ENCODE measurements at regions not wholly inside any gene's neighbourhood (a gene's known extent, or its start where the extent isn't known, plus 50 kb on each side); places are given as distances from the start of the nearest gene placed in this dataset.

DNA sequence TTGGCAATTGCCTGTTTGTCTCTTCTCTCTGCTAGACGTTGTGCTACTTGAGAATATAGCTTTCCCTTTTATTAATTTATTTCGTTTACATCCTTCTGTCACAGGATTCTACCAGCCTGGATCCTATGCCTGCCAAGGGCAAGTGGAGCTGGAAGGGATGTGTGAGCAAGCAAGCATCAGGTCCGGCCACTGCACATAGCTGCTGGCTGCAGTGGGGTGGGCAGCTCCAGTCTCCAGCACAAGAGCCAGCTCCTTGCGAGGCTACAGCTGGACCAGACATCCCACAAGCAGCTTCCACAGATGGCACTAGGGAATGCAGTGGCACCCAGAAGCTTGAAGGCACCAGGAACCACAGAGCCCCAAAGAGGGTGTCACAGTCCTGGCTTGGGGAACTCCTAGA lies 225.0 kb downstream of the KCNC2 start:
- DNase-seq (ENCODE audit: unreplicated experiment) = no peak
- intact Hi-C loops (cut with micrococcal nuclease) = no loop called here
- ChIA-PET POLR2A (no interaction called here), CTCF (interaction anchor here (0.7 to 1.0 kb wide), 2 partner anchors 9 to 45 kb away, joined by 3 to 5 read pairs; no protein-coding TSS in a partner anchor)
- TF ChIP-seq, protein P1, sequence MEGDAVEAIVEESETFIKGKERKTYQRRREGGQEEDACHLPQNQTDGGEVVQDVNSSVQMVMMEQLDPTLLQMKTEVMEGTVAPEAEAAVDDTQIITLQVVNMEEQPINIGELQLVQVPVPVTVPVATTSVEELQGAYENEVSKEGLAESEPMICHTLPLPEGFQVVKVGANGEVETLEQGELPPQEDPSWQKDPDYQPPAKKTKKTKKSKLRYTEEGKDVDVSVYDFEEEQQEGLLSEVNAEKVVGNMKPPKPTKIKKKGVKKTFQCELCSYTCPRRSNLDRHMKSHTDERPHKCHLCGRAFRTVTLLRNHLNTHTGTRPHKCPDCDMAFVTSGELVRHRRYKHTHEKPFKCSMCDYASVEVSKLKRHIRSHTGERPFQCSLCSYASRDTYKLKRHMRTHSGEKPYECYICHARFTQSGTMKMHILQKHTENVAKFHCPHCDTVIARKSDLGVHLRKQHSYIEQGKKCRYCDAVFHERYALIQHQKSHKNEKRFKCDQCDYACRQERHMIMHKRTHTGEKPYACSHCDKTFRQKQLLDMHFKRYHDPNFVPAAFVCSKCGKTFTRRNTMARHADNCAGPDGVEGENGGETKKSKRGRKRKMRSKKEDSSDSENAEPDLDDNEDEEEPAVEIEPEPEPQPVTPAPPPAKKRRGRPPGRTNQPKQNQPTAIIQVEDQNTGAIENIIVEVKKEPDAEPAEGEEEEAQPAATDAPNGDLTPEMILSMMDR (IDR thresholded peaks at IDR 0.05; ENCODE audit: unreplicated experiment) = no peak
- Mint-ChIP-seq H3K9me3 (ENCODE audit: unreplicated experiment) (no peaks in the 10 kb centered on the region), H3K4me1 (ENCODE audit: insufficient read depth, unreplicated experiment) (no peaks in the 10 kb centered on the region), H3K27ac (ENCODE audit: low read depth, unreplicated experiment) (no peak overlapping the region), H3K27me3 (ENCODE audit: insufficient read depth, unreplicated experiment) (no peaks in the 10 kb centered on the region), H3K36me3 (ENCODE audit: insufficient read depth, unreplicated experiment) (no peaks in the 10 kb centered on the region), H3K4me3 (ENCODE audit: unreplicated experiment) (no peak overlapping the region)
- no TSS peak for BruUV-seq (replicated peaks)

DNA sequence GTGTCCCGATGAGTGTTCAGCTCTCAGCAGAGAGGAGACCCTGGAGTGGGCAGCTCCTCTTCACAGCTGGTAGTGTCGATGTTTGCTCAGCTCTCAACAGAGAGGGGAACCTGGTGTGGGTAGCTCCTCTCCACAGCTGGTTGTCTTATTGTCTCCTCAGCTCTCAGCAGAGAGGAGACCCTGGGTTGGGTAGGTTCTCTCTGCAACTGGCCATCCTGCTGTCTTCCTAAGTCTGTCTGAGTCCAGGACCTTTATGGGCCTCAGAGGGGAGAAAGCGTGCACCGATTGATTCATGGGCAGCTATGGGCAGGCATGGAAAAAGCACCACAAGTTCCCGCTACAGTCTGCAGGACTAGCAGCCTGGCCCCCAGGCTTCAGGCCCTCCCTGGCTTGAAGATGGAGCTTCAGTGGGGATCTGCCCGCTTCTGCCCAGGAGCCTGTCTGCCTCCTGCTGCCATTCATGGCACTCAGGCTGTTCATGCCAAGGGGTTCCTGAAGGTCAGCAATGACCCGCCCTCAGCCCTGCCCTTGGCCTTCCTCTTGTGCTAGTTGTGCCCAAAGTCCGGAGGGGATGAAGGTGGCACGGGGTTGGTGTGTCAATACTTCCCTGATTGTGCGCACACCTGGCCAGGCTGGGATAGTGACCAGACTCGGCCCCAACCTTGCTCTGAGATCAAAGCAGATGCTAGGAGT lies 224.2 kb downstream of the KCNC2 start:
- intact Hi-C loops (cut with micrococcal nuclease) = no loop called here
- Mint-ChIP-seq H3K36me3 (ENCODE audit: insufficient read depth, unreplicated experiment) (no peaks in the 10 kb centered on the region), H3K27ac (ENCODE audit: low read depth, unreplicated experiment) (no peak overlapping the region), H3K27me3 (ENCODE audit: insufficient read depth, unreplicated experiment) (no peaks in the 10 kb centered on the region), H3K4me1 (ENCODE audit: insufficient read depth, unreplicated experiment) (no peaks in the 10 kb centered on the region), H3K4me3 (ENCODE audit: unreplicated experiment) (no peak overlapping the region), H3K9me3 (ENCODE audit: unreplicated experiment) (no peaks in the 10 kb centered on the region)
- no TSS peak for BruUV-seq (replicated peaks)
- TF ChIP-seq, protein P1 (IDR thresholded peaks at IDR 0.05; ENCODE audit: unreplicated experiment) = no peak
- POLR2A ChIA-PET = no interaction called here
- no peak for DNase-seq (ENCODE audit: unreplicated experiment)
- CTCF ChIA-PET = interaction anchor here (1.0 kb wide), 1 partner anchor 8 kb away, joined by 3 read pairs; no protein-coding TSS in a partner anchor

DNA sequence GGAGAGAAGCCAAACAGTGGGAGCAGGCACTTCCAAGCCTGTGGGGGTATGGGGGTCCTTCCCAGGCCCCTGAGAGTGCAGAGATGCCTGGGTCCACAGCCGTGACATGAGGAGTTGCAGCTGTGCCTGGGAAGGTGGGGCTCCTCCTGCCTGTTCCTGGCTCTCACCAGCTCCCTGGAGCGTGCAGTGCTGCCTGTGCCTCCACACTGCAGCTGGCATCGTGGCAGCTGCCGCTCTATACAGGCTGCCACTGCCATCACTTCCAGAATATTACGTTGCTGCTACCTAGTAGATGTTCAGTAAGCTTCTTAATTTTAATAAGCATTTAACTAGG lies 223.7 kb downstream of the KCNC2 start:
- no peaks in the 10 kb centered on the region for H3K36me3 Mint-ChIP-seq (ENCODE audit: insufficient read depth, unreplicated experiment)
- H3K4me3 Mint-ChIP-seq (ENCODE audit: unreplicated experiment) = no peak overlapping the region
- POLR2A ChIA-PET = no interaction called here
- H3K4me1 Mint-ChIP-seq (ENCODE audit: insufficient read depth, unreplicated experiment) = no peaks in the 10 kb centered on the region
- H3K9me3 Mint-ChIP-seq (ENCODE audit: unreplicated experiment) = no peaks in the 10 kb centered on the region
- DNase-seq (ENCODE audit: unreplicated experiment) = no peak
- intact Hi-C loops (cut with micrococcal nuclease) = no loop called here
- CTCF ChIA-PET = no interaction called here
- BruUV-seq (replicated peaks) = no TSS peak
- H3K27me3 Mint-ChIP-seq (ENCODE audit: insufficient read depth, unreplicated experiment) = no peaks in the 10 kb centered on the region
- TF ChIP-seq, protein P1 (IDR thresholded peaks at IDR 0.05; ENCODE audit: unreplicated experiment) = no peak
- H3K27ac Mint-ChIP-seq (ENCODE audit: low read depth, unreplicated experiment) = no peak overlapping the region

DNA sequence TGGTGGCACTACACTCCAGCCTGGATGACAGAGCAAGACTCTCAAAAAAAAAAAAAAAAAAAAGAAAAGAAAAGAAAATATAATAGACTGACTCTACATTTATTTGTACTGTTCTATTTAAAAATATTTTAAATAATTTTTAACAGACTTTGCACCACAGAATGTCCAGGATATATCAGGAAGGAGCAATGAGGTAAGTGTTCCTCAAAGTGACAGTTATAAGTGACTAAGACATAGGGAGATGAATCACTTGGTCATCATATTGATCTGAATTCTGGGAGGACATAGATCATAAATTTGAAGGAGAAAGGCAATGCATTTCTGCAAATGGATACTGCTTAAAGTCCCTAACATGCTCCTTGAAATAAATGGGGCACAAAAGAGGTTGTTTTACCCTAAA lies 221.5 kb downstream of the KCNC2 start:
- Mint-ChIP-seq H3K27me3 (ENCODE audit: insufficient read depth, unreplicated experiment) (no peaks in the 10 kb centered on the region), H3K9me3 (ENCODE audit: unreplicated experiment) (no peaks in the 10 kb centered on the region), H3K27ac (ENCODE audit: low read depth, unreplicated experiment) (no peak overlapping the region), H3K4me1 (ENCODE audit: insufficient read depth, unreplicated experiment) (no peaks in the 10 kb centered on the region), H3K36me3 (ENCODE audit: insufficient read depth, unreplicated experiment) (no peaks in the 10 kb centered on the region), H3K4me3 (ENCODE audit: unreplicated experiment) (no peak overlapping the region)
- BruUV-seq (replicated peaks) = no TSS peak
- POLR2A ChIA-PET = no interaction called here
- CTCF ChIA-PET = no interaction called here
- DNase-seq (ENCODE audit: unreplicated experiment) = no peak
- intact Hi-C loops (cut with micrococcal nuclease) = no loop called here
- TF ChIP-seq, protein P1 (IDR thresholded peaks at IDR 0.05; ENCODE audit: unreplicated experiment) = no peak

Measured in MCF 10A (cell line).